Dermis blood vessel endothelial cell (primary cell): ENCODE measurements at regions not wholly inside any gene's neighbourhood (a gene's known extent, or its start where the extent isn't known, plus 50 kb on each side); places are given as distances from the start of the nearest gene placed in this dataset.

ENCODE experiments used
- DNase-seq: peaks from one replicate; pipeline ENCODE4 v3.0.0; 2010

GRCh38 chr5:157924931-157925729, 66.2 kb upstream of the CLINT1 start:
- no peak for DNase-seq

- DNase-seq = no peak
These were observed 65.5 kb upstream of the CLINT1 start for GRCh38 chr5:157924490-157924889.

- no peak for DNase-seq
These were observed 64.8 kb upstream of the CLINT1 start for GRCh38 chr5:157923765-157924164.

GRCh38 chr5:157922026-157922425, 63.1 kb upstream of the CLINT1 start:
- no peak for DNase-seq

GRCh38 chr5:157920828-157921170, 61.9 kb upstream of the CLINT1 start:
- no peak for DNase-seq

GRCh38 chr5:157918811-157919742, 60.1 kb upstream of the CLINT1 start:
- peak; percentile 24 for DNase-seq

GRCh38 chr5:157917899-157918809, 59.2 kb upstream of the CLINT1 start:
- DNase-seq = peak; percentile 76

- peak; percentile 7 for DNase-seq
These were observed 58.5 kb upstream of the CLINT1 start for GRCh38 chr5:157917491-157917890.

GRCh38 chr5:157915638-157916037, 56.7 kb upstream of the CLINT1 start:
- DNase-seq = peak; percentile 66

- no peak for DNase-seq
These were observed 55.3 kb upstream of the CLINT1 start for GRCh38 chr5:157914151-157914788.

GRCh38 chr5:157913575-157913974, 54.6 kb upstream of the CLINT1 start:
- no peak for DNase-seq

- DNase-seq = no peak
These were observed 53.8 kb upstream of the CLINT1 start for GRCh38 chr5:157912621-157913325.

- no peak for DNase-seq
These were observed 52.6 kb upstream of the CLINT1 start for GRCh38 chr5:157911568-157911967.
